ENCODE measurements at regions not wholly inside any gene's neighbourhood (a gene's known extent, or its start where the extent isn't known, plus 50 kb on each side); places are given as distances from the start of the nearest gene placed in this dataset.

DNA sequence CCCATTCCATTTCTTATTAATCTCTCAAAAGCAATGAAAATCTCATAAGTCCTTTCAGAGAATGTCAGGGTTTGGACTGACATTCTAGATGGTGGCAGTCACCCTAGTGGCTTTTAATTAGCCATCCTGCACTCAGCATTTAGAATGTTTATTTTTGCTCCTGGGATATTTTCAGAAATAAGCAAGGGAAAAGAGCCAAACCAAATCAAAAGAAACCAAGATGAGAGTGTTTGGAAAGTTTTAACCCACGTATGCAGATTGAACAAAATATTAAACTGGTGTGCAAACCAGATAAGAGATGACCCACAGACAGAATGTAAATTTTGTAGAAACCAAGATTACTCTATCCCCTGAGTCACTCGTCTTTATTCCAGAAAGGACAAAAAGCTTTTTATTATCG is 275.8 kb downstream of the SQOR start:
- no peak overlapping the region for H2BK15ac ChIP-seq (ENCODE audit: low read depth, low read length)
- no peak overlapping the region for H3K56ac ChIP-seq (ENCODE audit: extremely low read depth, insufficient read depth, low read length)
- H3K4me1 ChIP-seq (ENCODE audit: control insufficient read depth, insufficient read depth, low read length): no peaks in the 10 kb centered on the region
- H2AFZ ChIP-seq (replicated peaks; ENCODE audit: low read length, poor library complexity): no peak overlapping the region
- no peak overlapping the region for H3K18ac ChIP-seq (ENCODE audit: low read depth, low read length)
- intact Hi-C loops (cut with micrococcal nuclease): no loop called here
- H3K27ac ChIP-seq (ENCODE audit: insufficient read depth, low read length): no peak overlapping the region
- no peak overlapping the region for H3K4me3 ChIP-seq (ENCODE audit: insufficient read depth, low read depth, low read length)
- H3K9me1 ChIP-seq (ENCODE audit: insufficient read depth, low read length): no peaks in the 10 kb centered on the region
- no peak overlapping the region for H2BK120ac ChIP-seq (ENCODE audit: low read depth, low read length)
- H3K9me3 ChIP-seq (ENCODE audit: control insufficient read depth, insufficient read depth, low read length): no peaks in the 10 kb centered on the region; the same call in 1 of the 2 replicates
- no peak overlapping the region for H3K23ac ChIP-seq (ENCODE audit: low read depth, low read length)
- no peak overlapping the region for H4K91ac ChIP-seq (ENCODE audit: insufficient read depth, low read depth, low read length)
- H4K5ac ChIP-seq (ENCODE audit: low read depth, low read length): no peak overlapping the region
- no peak overlapping the region for H4K8ac ChIP-seq (ENCODE audit: low read depth in 2 of 2, low read length in 2 of 2)
- no peak overlapping the region for H2BK20ac ChIP-seq (ENCODE audit: low read depth, low read length)
- no peak overlapping the region for H3K9ac ChIP-seq (ENCODE audit: low read depth, low read length)
- DNase-seq (no peak), ATAC-seq (ENCODE audit: low read depth) (no peak)
- H3K14ac ChIP-seq (replicated peaks; ENCODE audit: low read depth, low read length): no peak overlapping the region
- no peaks in the 10 kb centered on the region for H3K79me1 ChIP-seq (ENCODE audit: low read depth in 1 of 2, low read length in 2 of 2)
- no peak overlapping the region for H3K4ac ChIP-seq (ENCODE audit: low read depth, low read length)
- CTCF ChIA-PET: no interaction called here
- no peak overlapping the region for H2BK5ac ChIP-seq (ENCODE audit: low read depth, low read length, poor library complexity, severe bottlenecking)
- in situ Hi-C loops (cut with MboI; ENCODE audit: low sequenced_read_pairs): no loop called here
- dilution Hi-C loops (cut with HindIII; ENCODE audit: low sequenced_read_pairs, unreplicated experiment): no loop called here
- no peak for TF ChIP-seq CHD1 (IDR thresholded peaks at IDR 0.05; ENCODE audit: low read depth, low read length)
- TF ChIP-seq, protein P1, sequence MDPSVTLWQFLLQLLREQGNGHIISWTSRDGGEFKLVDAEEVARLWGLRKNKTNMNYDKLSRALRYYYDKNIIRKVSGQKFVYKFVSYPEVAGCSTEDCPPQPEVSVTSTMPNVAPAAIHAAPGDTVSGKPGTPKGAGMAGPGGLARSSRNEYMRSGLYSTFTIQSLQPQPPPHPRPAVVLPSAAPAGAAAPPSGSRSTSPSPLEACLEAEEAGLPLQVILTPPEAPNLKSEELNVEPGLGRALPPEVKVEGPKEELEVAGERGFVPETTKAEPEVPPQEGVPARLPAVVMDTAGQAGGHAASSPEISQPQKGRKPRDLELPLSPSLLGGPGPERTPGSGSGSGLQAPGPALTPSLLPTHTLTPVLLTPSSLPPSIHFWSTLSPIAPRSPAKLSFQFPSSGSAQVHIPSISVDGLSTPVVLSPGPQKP (IDR thresholded peaks at IDR 0.05; ENCODE audit: borderline replicate concordance, low read depth, low read length): no peak
- no peak for TF ChIP-seq RFX5 (IDR thresholded peaks at IDR 0.05; ENCODE audit: low read depth, low read length)
- TF ChIP-seq, protein P2, sequence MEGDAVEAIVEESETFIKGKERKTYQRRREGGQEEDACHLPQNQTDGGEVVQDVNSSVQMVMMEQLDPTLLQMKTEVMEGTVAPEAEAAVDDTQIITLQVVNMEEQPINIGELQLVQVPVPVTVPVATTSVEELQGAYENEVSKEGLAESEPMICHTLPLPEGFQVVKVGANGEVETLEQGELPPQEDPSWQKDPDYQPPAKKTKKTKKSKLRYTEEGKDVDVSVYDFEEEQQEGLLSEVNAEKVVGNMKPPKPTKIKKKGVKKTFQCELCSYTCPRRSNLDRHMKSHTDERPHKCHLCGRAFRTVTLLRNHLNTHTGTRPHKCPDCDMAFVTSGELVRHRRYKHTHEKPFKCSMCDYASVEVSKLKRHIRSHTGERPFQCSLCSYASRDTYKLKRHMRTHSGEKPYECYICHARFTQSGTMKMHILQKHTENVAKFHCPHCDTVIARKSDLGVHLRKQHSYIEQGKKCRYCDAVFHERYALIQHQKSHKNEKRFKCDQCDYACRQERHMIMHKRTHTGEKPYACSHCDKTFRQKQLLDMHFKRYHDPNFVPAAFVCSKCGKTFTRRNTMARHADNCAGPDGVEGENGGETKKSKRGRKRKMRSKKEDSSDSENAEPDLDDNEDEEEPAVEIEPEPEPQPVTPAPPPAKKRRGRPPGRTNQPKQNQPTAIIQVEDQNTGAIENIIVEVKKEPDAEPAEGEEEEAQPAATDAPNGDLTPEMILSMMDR (conservative IDR thresholded peaks at IDR 0.05; ENCODE audit: low read depth, low read length): no peak
- no peak for TF ChIP-seq RAD21 (IDR thresholded peaks at IDR 0.05; ENCODE audit: low read length)
- TF ChIP-seq CEBPB (IDR thresholded peaks at IDR 0.05; ENCODE audit: low read depth, low read length): no peak
- TF ChIP-seq FOS (IDR thresholded peaks at IDR 0.05; ENCODE audit: low read depth, low read length): no peak
- TF ChIP-seq, protein P3, sequence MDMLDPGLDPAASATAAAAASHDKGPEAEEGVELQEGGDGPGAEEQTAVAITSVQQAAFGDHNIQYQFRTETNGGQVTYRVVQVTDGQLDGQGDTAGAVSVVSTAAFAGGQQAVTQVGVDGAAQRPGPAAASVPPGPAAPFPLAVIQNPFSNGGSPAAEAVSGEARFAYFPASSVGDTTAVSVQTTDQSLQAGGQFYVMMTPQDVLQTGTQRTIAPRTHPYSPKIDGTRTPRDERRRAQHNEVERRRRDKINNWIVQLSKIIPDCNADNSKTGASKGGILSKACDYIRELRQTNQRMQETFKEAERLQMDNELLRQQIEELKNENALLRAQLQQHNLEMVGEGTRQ (IDR thresholded peaks at IDR 0.05; ENCODE audit: low read depth, low read length): no peak
- no peak for TF ChIP-seq RCOR1 (IDR thresholded peaks at IDR 0.05; ENCODE audit: insufficient replicate concordance, low read length)
- no peak for TF ChIP-seq NFE2L2 (IDR thresholded peaks at IDR 0.05; ENCODE audit: low read depth, low read length)
- TF ChIP-seq MAZ (IDR thresholded peaks at IDR 0.05; ENCODE audit: borderline replicate concordance, low read depth, low read length): no peak
- no peak for TF ChIP-seq BHLHE40 (IDR thresholded peaks at IDR 0.05; ENCODE audit: low read depth, low read length)
- TF ChIP-seq MXI1 (IDR thresholded peaks at IDR 0.05; ENCODE audit: borderline replicate concordance, low read depth, low read length): no peak
- TF ChIP-seq SMC3 (IDR thresholded peaks at IDR 0.05; ENCODE audit: low read depth, low read length): no peak
- no peak for TF ChIP-seq MAFK (IDR thresholded peaks at IDR 0.05; ENCODE audit: low read depth, low read length)
- H2AK5ac ChIP-seq (ENCODE audit: low read depth, low read length): no peak overlapping the region
- WGBS, 2 experiments (ENCODE audit: extremely low coverage in 2 of 2, insufficient read length in 1 of 2): no CpG with 5 or more reads among the region's 3 CpGs
- POLR2A ChIA-PET (ENCODE audit: unreplicated experiment): no interaction called here
- no peak overlapping the region for H2AK9ac ChIP-seq (replicated peaks; ENCODE audit: low read depth, low read length, poor library complexity)
- no peaks in the 10 kb centered on the region for H3K36me3 ChIP-seq (ENCODE audit: control insufficient read depth, insufficient read depth, low read length)
- BruUV-seq (replicated peaks): no TSS peak
- H3K4me2 ChIP-seq (ENCODE audit: low read depth, low read length): no peak overlapping the region
- H3K27me3 ChIP-seq (ENCODE audit: control insufficient read depth, insufficient read depth, low read length): no peaks in the 10 kb centered on the region
- no peaks in the 10 kb centered on the region for H4K20me1 ChIP-seq (ENCODE audit: insufficient read depth, low read length)

All from IMR-90 (cell line).